Stimulated activated CD4-positive, alpha-beta T cell treated with anti-CD3 and anti-CD28 coated beads, TNF-alpha, amount 100 ng/mL, for 1 hour (primary cell): ENCODE measurements at regions not wholly inside any gene's neighbourhood (a gene's known extent, or its start where the extent isn't known, plus 50 kb on each side); places are given as distances from the start of the nearest gene placed in this dataset.

Source experiments
- DNase-seq, 3 donors: peaks; one replicate each; pipeline ENCODE4 v3.0.0-alpha.2; 2020; ENCODE audit warnings: low read depth in 3 of 3, low spot score in 1 of 3

GRCh38 chr10:104574838-104575237 is 66.3 kb upstream of the SORCS3 start:
- no peak for DNase-seq

GRCh38 chr10:104576611-104577010 is 64.5 kb upstream of the SORCS3 start:
- DNase-seq, result no peak

- DNase-seq, result no peak
These were observed 63.9 kb upstream of the SORCS3 start for GRCh38 chr10:104577163-104577562.

- no peak for DNase-seq
These were observed 63.1 kb upstream of the SORCS3 start for GRCh38 chr10:104577861-104578521.

GRCh38 chr10:104578671-104579070 is 62.4 kb upstream of the SORCS3 start:
- no peak for DNase-seq

GRCh38 chr10:104579136-104579535 is 62.0 kb upstream of the SORCS3 start:
- DNase-seq, result no peak

- no peak for DNase-seq
These were observed 60.8 kb upstream of the SORCS3 start for GRCh38 chr10:104580321-104580720.

- peak; percentile 23 to 54 (median 49) for DNase-seq
These were observed 60.1 kb upstream of the SORCS3 start for GRCh38 chr10:104580774-104581675.

- DNase-seq, result no peak
These were observed 59.0 kb upstream of the SORCS3 start for GRCh38 chr10:104581884-104582601.

- no peak for DNase-seq
These were observed 58.5 kb upstream of the SORCS3 start for GRCh38 chr10:104582602-104582951.

- DNase-seq, result no peak
These were observed 58.1 kb upstream of the SORCS3 start for GRCh38 chr10:104582966-104583365.

- DNase-seq, result no peak
These were observed 56.5 kb upstream of the SORCS3 start for GRCh38 chr10:104584541-104584940.

GRCh38 chr10:104587751-104588150 is 53.3 kb upstream of the SORCS3 start:
- no peak for DNase-seq

- no peak for DNase-seq
These were observed 51.7 kb upstream of the SORCS3 start for GRCh38 chr10:104589431-104589830.

GRCh38 chr10:104589871-104590270 is 51.2 kb upstream of the SORCS3 start:
- DNase-seq, result no peak
